Activated CD4-positive, alpha-beta T cell treated with anti-CD3 and anti-CD28 coated beads, Interleukin-2, amount 50 U/mL, for 16 hours (primary cell): ENCODE measurements at regions not wholly inside any gene's neighbourhood (a gene's known extent, or its start where the extent isn't known, plus 50 kb on each side); places are given as distances from the start of the nearest gene placed in this dataset.

Experiments
- DNase-seq: peaks from one replicate; pipeline ENCODE4 v3.0.0-alpha.2; 2020

DNA sequence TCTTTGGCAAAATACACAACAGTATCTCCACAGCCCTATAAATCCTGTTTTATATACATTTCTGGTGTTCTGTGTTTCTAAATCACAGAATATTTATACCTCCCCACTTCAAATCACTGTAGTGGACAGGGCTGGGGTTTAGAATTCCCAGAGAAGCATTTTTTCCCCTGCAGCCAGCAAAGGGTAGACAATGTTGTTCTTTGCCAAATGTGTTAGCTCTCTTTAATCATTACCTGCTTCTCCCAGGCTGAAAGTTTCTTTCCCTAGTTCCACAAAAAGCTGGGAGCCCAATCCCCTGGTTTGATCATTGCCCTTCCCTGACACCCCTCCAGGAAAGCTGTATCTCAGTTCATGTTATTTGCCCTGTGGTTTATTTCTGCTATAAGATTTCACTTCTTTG, 520.0 kb upstream of the SPHKAP start:
- no peak for DNase-seq

DNA sequence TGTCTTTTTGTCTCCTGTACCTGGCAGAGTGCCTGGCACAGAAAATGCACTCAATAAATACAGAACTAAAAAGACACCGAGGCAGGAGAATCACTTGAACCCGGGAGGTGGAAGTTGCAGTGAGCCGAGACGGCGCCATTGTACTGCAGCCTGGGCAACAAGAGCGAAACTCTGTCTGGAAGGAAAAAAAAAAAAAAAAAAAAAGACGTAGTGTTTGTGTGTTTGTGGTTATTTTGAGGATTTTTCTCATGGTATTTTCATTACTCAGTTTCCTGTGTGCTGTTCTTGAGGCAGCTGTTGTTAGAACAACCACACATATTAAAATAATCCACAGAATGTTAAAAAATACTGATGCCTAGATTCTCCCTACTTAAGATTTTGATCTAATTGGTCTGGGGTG, 519.2 kb upstream of the SPHKAP start:
- DNase-seq: no peak

DNA sequence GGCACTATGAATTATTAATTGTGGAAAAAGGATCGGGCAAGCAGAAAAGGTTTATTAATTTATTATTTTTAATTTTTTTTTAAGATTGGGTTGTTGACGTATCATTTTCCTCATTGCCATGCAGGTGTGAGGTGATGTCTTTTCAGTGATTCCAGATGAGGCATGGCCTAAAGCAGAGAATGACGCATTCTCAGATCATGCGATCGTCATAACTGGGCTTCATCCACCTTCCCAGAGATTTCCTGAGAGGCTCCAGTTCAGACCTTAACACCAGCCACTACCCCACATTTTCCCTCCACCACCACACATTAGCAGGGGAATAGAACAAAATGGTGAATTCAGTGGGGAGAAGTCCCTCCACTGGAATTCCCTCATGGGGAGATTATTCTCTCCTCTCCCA, 518.4 kb upstream of the SPHKAP start:
- DNase-seq: no peak

DNA sequence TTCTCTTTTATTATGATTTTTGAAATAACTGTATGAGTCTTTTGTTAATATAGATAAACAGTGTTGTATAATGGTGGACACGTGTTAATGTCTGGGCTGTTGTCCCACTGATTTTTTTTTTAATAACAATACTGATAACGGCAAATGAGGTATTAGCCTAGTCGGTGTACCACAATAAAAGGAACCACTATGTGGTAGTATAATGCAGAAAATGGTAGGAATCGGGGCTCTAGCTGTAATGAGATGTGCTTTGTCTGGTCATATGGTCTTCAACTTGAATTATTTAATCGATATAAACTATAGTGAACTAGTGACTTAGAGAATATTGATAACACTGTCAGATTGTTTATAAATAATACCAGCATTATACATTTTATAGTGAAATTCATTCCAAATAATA, 517.9 kb upstream of the SPHKAP start:
- no peak for DNase-seq

DNA sequence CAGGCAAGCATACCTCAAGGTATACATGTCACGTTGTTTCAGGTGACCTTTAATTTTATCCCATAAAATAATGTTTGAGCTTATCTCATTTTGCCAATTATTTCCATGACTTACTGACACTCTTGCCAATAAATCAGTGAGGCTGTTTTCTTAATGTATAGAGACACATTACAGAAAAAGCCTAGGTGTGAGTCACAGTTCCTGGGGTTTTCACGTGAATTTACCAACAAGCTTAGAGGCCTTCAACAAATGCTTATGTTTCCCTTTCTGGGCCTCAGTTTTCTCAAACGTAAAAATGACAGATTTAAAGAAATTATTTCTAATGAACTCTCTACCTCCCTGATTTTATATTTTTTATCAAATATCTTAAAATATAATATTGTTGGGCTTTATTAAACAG, 517.5 kb upstream of the SPHKAP start:
- DNase-seq: no peak

DNA sequence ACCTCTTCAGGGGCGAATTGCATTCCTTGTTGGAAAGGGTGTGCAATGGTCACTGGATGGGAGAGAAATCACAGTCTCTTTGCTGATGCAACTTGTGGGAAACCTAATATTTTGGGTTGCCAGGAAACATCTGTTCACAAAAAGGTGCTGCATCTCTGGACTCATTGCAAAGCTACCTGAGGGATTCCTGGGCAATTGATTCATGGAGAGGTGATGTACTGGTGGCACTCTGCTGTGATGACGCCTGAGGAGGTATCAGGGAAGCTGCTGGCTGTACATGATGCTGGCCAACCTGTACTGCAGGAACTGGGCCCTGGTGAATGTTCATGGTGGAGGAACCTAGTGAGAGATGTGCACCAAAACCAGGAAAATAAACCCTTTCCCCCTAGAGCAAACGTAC, 516.0 kb upstream of the SPHKAP start:
- no peak for DNase-seq

DNA sequence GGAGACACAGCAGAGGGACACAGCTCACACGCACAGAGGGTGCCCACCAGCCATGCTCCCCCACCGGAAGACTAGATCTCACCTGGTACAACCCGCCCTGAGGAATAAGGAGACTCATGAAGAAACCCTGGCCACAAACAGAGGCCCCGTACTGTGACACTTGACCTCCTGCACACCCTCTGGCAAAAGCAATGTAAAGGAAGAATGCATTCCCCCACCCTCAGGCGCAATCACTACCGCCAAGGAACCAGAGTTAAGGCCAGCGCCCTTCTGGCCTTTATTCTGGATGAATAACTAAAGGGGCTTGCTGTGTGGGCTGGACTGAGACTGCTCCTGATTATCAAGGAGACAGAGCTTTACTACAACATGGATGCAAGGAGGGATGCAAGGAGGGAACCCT, 509.2 kb upstream of the SPHKAP start:
- no peak for DNase-seq

DNA sequence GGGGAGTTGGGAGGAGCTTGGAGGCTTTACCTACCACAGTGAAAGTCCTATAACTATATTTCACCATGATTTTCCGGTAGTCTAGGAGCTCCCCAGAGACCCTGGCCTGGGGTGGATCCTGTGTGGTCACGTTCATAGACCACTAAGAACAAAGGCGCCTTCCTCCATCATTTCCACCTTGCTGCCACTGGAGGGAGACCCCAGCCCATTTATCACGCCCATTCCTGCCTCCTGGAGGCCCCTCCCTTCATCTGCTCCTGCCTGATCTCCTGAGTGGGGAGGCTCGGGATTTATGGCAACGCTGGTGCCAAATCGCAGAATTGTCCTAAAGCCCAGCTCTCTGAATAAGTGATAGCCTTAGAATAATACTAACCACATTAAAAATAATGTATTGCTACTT, 507.6 kb upstream of the SPHKAP start:
- no peak for DNase-seq

DNA sequence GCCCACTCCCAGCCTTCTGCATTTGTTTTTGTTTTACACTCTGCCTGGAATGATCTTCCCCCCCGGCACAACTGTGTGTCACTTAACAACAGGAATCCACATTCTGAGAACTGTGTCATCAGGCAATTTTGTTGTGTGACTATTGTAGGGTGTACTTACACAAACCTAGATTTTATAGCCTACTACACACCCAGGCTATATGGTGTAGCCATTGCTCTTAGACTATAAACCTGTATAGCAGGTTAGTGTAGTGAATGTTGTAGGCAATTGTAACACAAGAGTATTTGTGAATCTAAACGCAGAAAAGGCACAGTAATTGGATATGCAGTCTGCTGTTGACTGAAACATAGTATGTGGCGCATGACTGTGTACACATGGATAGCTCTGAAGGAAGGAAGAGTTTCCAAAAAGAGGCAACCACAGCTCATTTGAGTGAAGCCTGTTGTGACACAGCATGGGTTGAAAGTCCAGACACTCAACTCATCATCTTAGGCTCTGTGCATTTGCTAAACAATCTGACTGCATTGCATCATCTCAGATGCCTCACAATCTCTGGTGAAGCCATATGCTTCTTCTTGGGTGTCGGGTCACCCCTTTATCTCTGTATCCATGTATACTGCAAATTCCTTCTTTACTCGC, 506.6 kb upstream of the SPHKAP start:
- no peak for DNase-seq

DNA sequence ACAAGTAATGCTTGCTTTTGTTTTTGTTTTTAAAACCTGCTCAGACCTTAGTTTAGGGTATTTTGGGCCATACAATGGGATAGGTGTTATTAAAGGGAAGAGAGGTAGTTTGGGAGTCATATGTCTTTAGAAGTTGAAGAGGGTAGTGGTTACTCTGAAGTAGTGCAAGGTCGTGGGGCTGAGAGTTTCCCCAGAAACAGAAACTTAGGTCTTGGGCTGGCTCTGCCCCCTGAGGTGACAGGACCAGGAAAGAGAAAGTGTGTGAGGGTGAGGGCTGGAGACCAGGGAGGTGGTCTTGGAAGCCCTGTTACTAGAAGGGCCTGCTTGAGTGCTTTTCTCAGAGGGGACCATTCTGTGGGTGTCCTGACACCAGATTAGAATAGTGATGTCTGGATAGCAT, 500.5 kb upstream of the SPHKAP start:
- DNase-seq: no peak

DNA sequence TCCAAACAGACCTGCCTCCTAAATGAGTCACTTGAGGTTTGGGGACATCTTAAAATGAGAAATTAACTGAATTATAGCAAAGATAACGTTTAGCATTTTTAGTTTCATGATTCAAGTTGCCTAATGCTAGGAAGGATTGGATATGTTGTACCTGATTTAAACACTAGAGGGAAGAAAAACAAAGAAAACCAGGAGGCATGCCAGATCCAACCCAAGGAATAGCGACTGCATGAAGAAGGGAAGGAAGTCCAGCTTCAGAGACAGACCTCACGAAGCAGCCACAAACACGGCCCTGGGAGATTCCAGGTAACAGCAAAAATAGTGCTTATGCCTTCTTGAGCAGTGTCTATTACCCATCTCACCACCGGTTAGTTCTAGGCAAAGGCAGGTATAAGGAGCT, 499.9 kb upstream of the SPHKAP start:
- no peak for DNase-seq

DNA sequence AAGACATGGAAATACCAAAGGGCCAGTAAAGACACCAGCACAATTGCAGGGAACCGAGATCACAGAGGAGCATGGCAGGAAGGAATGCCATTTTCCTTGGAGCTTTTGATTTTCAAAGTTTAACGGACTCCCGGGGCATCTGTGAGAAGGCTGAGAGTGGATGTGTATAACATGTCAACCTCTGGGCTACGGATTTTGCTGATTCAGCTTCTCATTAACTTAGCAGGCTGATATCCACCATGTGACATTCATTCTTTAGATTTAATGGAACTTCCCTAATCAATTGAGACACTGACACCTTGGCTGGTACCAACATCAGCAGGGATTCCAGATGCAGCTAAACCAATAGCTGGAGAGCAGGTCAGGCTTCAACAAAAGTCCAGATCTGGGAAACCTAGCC, 496.6 kb upstream of the SPHKAP start:
- no peak for DNase-seq

DNA sequence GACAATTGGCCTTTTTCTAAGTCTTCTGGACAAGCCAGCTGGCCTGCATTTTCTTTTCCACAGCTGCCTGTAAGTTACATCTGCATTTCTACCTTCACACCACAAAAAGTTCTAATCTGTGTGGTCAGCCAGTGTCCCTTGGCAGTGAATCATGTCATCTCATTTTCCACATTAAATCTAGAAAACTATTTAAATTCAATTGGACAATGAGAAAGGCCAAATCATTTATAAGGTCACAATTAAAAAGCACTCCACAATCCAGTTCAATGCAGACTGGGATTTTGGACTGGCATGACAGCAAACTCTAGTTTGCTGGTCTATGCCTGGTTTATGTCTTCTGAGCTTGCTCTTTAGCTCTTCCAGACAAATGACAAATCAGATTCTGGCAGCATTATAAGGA, 494.2 kb upstream of the SPHKAP start:
- no peak for DNase-seq

DNA sequence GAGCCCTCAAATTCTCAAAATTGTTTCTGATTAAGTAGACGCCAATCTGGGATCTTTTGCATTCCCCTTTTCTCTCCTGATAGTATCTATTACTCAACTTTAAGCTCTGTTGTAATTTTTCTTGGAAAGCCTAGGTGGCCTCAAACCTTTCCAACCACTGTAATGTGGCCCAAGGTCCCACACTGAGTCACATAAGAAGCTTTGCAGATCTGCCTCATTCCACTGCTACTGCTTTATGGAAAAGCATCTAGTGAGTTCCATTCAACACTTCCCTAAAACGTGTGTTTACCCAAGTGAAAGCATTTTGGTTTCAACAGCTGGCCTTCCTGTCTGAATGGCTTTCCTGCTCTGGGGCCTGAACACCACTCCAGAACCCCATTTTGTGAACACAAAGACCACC, 493.6 kb upstream of the SPHKAP start:
- DNase-seq: no peak

DNA sequence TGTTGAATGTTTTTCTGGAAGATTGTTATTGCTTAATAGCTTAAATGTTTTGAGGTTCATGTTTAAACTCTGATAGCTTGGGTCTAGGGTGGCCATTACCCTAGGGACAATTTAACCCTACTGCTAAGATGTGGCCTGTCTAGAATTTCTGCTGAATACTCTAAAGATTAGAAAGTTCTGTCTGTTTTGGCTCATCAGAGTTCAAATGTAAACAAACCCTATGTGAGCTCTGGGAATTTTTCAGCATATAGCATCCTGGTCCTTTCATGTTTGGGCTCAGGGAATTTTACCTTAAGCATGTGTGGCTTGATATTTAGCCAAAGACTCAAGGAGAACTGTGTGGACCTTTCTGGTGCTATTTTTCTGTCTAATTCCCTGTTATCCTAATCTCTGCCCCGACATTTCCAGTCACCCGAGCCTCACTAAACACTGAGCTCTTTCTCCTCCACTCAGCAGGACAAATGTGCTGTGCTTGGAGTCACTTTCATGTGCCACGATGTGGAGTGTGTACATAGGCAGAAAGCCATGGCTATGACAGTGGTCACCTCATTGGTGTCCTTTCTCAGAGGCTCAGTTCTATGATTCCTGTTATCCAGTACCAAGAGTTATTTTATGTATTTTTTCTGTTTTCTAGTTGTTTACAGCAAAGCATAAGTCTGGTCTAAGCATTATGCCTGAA, 492.5 kb upstream of the SPHKAP start:
- DNase-seq: no peak

DNA sequence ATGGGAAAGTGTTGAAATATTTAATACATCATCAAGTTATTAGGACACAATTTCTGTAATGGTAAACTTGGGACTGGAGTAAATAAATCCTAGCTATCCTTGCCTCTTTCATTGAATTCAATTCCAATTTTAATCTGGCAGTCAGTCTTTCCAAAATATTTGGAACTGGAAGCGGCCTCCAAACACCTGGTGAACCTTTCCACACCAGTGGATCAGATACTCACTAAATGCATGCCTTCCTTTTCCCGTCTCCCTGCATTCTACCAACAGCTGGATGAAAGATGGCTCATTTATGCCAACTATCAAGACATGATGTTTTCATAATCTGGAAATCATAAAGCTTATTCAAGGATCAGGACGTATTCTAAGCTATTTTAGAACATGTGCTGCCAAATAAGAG, 488.2 kb upstream of the SPHKAP start:
- DNase-seq: no peak

DNA sequence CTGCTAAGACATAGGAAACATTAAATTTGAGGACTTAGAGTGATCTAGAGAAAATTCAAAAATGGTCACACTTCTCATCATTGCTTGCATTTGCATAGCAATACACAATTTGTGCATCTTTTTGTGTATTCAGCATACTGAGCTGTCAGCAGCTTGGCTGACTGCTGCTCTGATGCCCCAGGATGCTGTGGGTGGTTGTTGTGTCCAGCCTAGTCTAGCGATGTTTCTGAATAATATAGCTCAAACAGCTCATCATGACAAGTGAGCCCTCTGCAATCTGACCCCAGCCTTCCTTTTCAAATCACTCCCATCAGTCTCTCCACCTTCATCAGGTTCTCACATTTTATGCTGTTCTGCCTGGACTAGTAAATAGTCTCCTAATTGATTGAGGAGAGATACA, 483.7 kb upstream of the SPHKAP start:
- no peak for DNase-seq

DNA sequence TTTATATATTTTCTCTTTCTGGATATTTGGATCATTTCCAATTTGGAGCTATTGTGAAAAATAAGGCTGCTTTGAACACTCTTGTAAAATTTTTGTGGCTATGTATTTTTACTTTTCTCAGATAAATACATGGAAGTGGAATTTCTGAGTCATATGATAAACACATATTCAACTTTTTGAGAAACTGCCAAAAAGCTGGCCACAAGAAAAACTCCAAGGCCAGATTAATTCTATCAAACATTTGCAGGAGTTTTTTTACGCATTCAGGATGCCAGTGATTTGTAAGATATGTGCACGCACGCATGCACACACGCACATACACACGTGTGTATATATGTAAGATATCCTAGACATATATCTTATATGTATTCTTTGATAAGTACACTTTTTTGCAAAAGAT, 477.5 kb upstream of the SPHKAP start:
- DNase-seq: no peak

DNA sequence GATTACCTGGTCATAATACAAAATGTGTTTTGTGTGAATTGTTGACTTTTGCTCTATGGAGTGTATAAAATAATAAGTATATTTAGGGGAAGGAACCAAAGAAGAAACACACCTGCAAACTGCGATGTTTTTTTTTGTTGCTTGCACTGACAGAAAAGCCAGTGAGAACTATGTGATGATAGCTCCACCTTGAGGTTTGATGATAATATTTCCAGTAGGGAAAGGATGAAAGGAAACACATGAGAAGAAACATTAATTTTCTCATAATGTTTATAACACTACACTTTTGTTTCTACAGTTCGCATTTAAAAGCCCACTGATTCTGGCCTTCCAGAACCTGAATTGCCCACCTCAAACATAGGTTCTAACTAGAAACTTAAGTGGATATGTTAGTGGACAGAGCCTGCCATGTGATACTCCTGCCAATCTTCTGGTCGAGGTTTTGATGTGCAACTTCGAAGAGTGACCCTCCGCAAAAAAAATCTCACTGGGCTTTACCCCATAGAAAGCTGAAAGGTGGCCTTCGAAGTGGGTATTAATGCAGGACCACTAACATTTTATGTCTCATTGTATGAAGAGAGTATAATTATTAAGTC, 476.4 kb upstream of the SPHKAP start:
- no peak for DNase-seq

DNA sequence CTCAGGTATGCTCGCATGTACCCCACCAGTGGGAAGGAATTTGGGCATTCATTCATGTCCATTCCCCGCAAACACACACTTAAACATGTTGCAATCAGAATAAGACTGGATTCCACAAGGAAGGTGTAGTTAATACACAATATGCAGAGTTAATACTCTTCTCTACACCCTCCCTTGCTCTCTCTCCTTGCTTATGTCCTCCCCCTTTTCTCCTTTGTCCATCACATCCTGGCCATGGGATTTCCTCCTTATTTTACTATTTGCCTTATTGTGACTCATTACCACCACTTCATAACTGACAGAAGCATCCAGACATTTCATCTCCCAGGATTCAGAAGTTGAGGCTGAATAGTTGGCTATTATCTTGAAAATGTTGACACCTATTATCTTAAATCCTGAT, 473.8 kb upstream of the SPHKAP start:
- DNase-seq: no peak

DNA sequence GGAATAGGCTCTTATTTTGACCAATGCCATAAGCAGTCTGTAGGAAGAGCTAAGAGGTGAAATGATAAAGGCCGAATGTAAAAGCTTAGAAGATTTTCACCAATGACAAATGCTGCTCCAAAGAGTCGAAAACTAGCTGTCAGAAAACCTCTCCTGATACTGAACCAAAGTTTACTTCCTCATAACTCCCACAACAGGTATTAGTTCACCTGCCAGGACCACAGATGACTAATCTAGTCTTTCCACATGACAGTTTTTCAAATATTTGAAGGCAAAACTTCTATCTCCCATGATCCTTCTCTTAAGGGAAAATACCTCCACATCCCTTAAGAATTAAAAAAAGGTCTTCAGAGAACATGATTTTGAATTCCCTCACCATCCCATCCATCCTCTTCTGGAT, 473.2 kb upstream of the SPHKAP start:
- DNase-seq: no peak

DNA sequence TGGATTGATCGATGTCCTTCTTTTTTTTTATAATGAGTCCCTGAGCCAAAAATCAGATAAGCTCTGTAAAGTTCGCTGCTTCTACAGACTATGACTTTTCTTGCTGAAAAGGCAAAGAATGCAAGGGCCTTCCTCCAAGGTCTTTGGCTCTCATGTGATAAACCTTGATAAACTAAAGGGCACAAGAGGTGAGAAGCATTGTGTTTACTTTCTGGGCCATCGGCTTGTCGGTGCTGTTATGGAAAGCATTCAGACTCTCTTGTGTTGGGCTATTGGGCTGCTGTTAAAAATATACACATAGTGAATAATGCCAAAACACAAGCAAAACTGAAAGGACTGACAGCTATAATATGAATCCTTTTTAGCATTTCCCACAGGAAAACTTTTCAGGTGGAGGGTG, 472.4 kb upstream of the SPHKAP start:
- no peak for DNase-seq

DNA sequence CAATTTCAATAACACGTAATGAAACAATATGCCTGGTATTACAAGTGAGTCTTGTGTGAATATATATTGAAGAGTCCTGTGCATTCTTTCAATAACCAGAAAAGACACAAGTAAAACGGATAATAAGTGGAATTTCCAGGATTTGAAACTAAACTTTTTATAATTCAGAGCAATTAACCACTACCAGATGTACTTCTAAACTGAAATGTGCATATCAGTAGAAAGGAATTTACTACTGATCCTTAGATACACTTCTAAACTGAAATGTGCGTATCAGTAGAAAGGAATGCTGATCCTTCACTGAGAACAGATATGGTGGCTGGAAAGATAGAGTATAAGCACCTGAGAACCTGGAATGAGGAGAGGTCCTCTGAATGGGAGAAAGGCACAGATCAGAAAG, 470.9 kb upstream of the SPHKAP start:
- DNase-seq: no peak

DNA sequence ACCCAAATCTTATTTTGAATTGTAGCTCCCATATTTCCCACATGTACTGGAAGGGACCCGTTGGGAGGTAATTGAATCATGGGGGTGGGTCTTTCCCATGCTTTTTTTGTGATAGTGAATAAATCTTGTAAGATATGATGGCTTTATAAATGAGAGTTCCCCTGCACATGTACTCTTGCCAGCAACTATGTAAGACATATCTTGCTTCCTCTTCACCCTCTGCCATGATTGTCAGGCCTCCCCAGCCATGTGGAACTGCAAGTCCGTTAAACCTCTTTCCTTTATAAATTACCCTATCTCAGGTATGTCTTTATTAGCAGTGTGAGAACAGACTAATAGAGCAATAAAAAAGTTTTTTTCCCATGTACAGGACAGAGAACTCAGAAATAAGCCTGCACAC, 468.4 kb upstream of the SPHKAP start:
- no peak for DNase-seq

DNA sequence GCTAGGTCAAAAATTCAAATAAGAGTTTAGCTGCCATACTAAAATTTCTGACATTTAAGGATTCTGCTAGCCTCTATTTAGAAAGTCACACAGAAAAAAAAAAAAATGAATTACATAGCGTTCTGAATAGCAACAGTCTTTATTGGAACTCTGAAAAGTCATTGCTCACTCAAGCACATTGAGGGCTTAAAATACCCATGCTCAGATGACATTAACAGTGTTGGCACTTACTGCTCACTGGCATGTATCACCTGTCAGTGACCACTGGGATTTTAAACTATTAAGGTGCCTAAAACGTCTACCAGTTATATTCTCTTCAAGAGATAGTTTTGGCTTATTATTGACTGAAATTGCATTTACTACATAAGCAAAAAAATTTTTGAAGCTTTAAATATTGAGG, 468.0 kb upstream of the SPHKAP start:
- no peak for DNase-seq
